HK-2 (cell line): ENCODE measurements at regions not wholly inside any gene's neighbourhood (a gene's known extent, or its start where the extent isn't known, plus 50 kb on each side); places are given as distances from the start of the nearest gene placed in this dataset.

Experiments
- DNase-seq: peaks from one replicate; pipeline ENCODE4 v3.0.0-alpha.2; 2018; ENCODE audit not compliant: unreplicated experiment

DNA sequence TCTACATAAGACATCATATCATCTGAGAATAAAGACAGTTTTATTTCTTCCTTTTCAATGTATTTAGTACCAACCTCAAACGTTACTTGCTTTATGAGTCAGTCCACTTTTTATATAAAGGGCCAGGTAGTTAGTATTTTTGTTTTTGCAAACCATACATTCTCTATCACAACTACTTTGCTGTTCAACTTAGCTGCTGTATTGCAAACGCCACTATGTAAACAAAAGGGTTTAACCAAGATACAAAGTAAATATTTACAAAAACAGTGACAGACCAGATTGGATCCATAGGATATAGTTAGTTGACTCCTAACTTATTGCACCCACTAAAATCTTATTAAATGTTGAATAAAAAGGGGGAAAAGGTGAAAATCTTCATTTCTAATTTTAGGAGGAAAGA, 87.7 kb upstream of the FOXG1 start:
- no peak for DNase-seq

DNA sequence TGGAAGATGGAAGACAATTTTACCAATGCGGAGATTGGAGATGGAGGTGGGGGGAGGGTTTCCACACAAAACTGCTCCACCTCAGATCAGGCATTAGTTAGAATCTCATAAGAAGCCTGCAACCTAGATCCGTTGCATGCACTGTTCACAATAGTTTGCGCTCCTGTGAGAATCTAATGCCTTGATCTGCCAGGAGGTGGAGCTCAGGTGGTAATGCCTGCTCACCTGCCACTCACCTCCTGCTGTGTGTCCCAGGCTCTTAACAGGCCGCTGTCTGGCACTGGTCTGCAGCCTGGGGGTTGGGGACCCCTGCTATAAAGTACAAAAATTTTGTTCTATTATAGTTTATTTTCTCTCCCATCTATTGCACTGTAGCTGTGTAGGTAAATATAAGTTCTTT, 84.9 kb upstream of the FOXG1 start:
- DNase-seq = no peak

DNA sequence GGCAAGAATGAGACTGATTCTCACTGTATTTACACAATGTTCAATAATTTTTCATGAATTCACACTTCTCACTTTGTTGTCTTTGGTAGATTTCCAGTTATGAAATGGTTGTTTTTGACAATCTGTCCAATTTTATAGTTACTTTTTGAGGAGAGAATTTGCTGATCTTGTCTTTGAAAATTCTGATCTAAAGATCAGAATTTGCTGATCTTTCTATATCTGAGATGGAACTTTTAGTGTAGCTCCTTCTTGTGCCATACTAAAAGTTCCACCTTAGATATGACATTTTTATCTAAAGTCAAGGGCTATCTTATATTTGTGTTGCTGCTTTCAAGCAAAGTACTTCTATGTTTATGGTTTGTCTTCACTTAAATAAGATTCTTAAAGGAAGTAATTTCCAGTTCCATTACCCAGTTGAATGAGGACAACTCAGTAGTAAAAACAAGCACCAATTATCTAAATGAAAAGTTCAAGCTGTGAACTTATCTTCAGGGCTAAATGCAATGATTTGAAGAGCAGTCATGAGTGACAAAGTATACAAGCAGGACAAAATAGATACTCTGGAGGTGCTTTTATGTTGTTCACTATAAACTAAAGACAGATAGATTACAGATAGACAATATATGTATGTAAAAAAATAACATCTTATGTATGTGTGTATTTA, 76.4 kb upstream of the FOXG1 start:
- no peak for DNase-seq

DNA sequence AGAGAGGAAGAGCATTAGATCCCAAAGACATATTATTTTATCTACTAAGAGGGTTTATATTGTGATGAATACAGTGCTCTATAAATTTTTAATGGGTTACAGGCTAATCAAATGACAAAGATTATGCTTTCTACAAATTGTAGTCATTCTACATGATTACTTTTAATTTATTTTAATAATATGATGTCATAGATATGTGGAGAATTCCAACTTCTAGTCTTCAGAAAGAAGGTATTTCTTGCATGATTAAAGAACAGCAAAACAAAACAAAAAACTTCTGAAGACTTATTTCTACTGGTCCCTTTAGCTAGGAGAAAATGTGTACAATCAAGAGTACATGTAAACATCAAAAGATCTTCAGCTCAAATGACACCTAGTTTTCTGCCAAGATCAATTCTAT, 71.5 kb upstream of the FOXG1 start:
- DNase-seq = no peak

DNA sequence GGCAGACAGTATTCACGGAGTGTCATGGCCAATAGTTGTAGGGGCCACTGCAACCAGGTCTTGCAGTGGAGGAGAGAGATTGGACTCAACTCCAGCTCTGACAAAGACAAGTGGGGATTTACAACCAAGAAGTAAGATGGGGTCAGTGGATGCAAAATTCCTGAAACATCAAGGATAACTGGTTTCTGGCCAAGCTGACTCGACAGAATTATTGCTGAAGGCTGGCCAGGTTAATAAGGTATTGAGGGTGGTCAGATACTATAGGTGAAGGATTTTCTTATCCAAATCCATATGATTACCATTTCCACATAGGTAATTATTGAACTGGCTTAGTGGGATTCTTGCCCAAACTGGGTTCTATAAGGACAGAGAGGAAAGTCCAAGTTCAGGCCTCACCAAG, 64.9 kb upstream of the FOXG1 start:
- no peak for DNase-seq

DNA sequence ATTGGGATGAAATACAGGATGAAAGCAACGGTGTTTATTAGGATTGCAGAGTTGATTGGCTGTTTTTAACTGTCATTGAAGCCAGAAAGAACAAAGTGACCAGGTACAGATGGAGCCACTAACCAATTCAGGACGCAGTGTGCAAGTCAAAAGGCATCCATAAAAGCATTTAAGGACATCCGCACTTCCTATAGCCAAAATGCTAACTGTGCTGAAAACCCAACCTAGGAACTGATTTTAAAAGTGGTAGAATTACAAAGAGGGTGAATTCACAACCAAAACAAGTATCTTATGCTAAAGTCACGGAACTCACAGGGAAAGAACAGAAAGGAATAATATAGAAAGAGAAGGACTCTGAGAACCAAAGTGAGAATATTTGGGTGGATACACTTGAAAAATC, 63.1 kb upstream of the FOXG1 start:
- no peak for DNase-seq

DNA sequence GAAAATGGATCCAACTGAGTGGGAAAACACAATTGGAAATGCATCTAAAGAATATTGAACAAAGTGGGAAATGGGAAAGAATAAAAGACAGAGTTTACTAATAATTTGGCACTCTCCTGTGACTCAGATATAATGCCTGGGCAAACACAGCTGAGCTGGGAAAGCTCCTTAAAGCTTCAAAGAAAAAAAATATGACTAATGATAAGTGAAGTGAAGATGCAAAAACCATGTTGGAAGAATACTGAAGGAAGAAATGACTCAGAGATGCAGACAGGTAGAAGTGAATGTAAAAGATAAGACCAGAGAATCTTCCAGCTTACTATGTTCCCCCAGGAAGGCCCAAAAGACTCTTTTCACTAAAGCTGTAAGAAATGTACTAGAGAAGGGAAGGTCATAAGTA, 62.4 kb upstream of the FOXG1 start:
- DNase-seq = no peak

DNA sequence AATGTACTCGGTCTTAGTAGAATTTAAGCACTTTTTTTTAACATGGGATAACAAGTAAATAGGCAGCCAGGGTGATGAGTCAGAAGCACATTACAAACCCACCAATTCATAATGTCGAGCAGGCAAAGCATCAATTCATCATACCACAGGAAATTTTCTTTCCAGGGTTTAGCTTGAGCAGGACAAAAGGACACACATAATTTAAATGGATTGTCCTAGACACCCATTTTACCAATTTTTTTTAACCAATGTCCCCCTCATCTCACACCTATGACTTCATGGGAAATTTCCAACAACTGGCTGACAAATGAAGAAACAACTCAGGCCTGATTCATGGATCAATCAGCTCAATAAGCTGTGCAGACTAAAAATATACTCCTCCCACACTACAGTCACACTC, 58.8 kb upstream of the FOXG1 start:
- DNase-seq = no peak

DNA sequence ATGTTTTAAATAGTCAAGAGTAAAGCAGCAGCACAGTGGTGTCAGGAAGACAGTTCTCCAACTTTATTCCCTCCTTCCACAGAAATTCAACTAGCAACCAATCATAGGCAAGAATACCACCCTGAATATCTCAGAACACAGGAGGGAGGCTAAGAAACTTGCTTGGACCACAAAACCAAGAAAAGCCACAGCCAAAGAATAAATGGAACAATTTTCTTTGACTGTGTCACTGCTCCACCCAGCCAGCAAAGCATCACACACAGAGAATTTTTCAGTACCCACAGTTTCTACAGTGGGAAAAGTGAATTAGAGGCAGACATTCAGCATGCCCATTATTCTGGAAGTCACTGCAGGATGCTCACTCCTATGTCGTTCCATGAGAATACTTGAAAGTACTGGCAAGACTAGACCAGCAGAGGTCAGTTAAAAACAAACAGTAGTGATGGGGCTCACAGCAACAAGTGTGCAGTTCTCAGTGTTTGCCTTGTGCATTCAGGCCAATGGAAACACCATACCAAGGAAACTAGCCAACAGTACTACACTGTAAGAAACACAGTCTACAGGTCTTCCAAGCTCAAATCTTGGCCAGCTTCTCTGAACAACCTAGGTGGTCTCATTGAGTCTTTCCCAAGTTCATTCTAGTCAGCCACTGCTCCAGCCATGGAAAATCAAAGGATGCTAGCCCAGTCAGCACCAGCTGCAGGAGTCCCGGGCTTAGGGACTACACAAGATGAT, 56.8 kb upstream of the FOXG1 start:
- DNase-seq = no peak
